NT2/D1 (cell line): ENCODE measurements at regions not wholly inside any gene's neighbourhood (a gene's known extent, or its start where the extent isn't known, plus 50 kb on each side); places are given as distances from the start of the nearest gene placed in this dataset.

Experiments
- SUZ12 ChIP-seq: IDR thresholded peaks from 2 replicates; pipeline ENCODE4 v1.6.1; 2011; ENCODE audit not compliant: insufficient read length, insufficient read depth; ENCODE audit errors: extremely low read depth
- YY1 ChIP-seq: IDR thresholded peaks from 2 replicates; pipeline ENCODE4 v1.6.1; 2011; ENCODE audit not compliant: insufficient read length, insufficient read depth
- ZNF274 ChIP-seq: IDR thresholded peaks from 2 replicates; pipeline ENCODE4 v1.6.1; 2011; ENCODE audit warnings: mild to moderate bottlenecking, low read depth, low read length

DNA sequence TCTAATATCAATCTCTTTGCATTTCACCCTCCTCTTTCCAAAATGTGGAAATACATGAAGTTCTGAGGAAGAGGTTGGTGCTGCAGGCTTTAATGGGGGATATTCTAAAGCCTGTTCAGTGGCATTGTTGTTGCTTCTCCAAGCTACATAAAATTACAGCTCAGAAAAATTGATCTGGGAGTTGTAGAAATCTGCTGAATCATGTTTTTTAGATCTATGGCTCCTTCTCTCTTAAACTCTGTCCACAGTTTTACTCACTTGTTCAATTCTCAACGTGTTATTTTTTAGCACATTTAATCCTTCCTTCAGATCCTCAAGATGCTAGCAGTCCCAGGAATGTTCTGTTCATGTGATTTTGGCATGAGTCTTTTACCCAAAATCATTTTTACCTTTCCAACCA, 949.5 kb upstream of the ADGRL3 start:
- TF ChIP-seq YY1 (no peak), ZNF274 (no peak), SUZ12 (no peak)
